Liver (tissue), 8 donors: ENCODE measurements at regions not wholly inside any gene's neighbourhood (a gene's known extent, or its start where the extent isn't known, plus 50 kb on each side); places are given as distances from the start of the nearest gene placed in this dataset.

Experiments used
- DNase-seq: peaks from one replicate; pipeline ENCODE4 v3.0.0-alpha.2; 2017; ENCODE audit warnings: low spot score
- H3K27ac ChIP-seq, 2 donors: one replicate each; pipeline ENCODE4 v1.7.0; 2013; ENCODE audit warnings: inconsistent platforms in 2 of 2, low read length in 2 of 2, control low read depth in 1 of 2, low read depth in 1 of 2, mild to moderate bottlenecking in 1 of 2
- H3K27me3 ChIP-seq, 4 donors: one replicate each; pipeline versions ENCODE4 v1.6.1 to v1.7.0; 2013; ENCODE audit warnings: low read length in 3 of 4, inconsistent platforms in 1 of 4, mild to moderate bottlenecking in 1 of 4, moderate library complexity in 1 of 4; ENCODE audit not compliant: control insufficient read depth in 4 of 4, insufficient read depth in 4 of 4
- H3K36me3 ChIP-seq, 4 donors: one replicate each; pipeline versions ENCODE4 v1.6.1 to v1.7.0; 2013; ENCODE audit warnings: low read length in 3 of 4, mild to moderate bottlenecking in 3 of 4, low read depth in 1 of 4, moderate library complexity in 1 of 4; ENCODE audit not compliant: control insufficient read depth in 4 of 4, insufficient read depth in 3 of 4
- H3K4me1 ChIP-seq, 4 donors: one replicate each; pipeline versions ENCODE4 v1.6.1 to v1.7.0; 2013; ENCODE audit warnings: low read length in 3 of 4, mild to moderate bottlenecking in 3 of 4, moderate library complexity in 1 of 4; ENCODE audit not compliant: control insufficient read depth in 4 of 4, insufficient read depth in 4 of 4
- H3K4me3 ChIP-seq, 3 donors: one replicate each; pipeline versions ENCODE4 v1.6.1 to v1.7.0; 2013; ENCODE audit warnings: low read length in 3 of 3, control low read depth in 1 of 3, low read depth in 1 of 3, mild to moderate bottlenecking in 1 of 3
- H3K9ac ChIP-seq, 2 donors: one replicate each; pipeline ENCODE4 v1.7.0; 2013; ENCODE audit warnings: low read length in 2 of 2, mild to moderate bottlenecking in 2 of 2, moderate library complexity in 2 of 2, control low read depth in 1 of 2, low read depth in 1 of 2
- H3K9me3 ChIP-seq, 4 donors: one replicate each; pipeline versions ENCODE4 v1.6.1 to v1.7.0; 2013; ENCODE audit warnings: low read length in 3 of 4; ENCODE audit not compliant: control insufficient read depth in 4 of 4
- EGR1 ChIP-seq, 2 donors: IDR thresholded peaks; 2 replicates each; pipeline ENCODE4 v1.6.1; 2016 to 2018; ENCODE audit warnings: antibody characterized with exemption in 2 of 2, low read depth in 2 of 2
- FOXA1 ChIP-seq: IDR thresholded peaks from 2 replicates; pipeline ENCODE4 v1.6.1; 2016; ENCODE audit warnings: antibody characterized with exemption
- FOXA2 ChIP-seq: IDR thresholded peaks from 2 replicates; pipeline ENCODE4 v1.6.1; 2016; ENCODE audit warnings: antibody characterized with exemption
- GABPA ChIP-seq, 2 donors: IDR thresholded peaks in 1 of 2; conservative IDR thresholded peaks in 1 of 2; 2 replicates each; pipeline ENCODE4 v1.6.1; 2016; ENCODE audit warnings: antibody characterized with exemption in 2 of 2, mild to moderate bottlenecking in 1 of 2, moderate library complexity in 1 of 2
- HNF4A ChIP-seq, 2 donors: conservative IDR thresholded peaks; 2 replicates each; pipeline ENCODE4 v1.6.1; 2016; ENCODE audit warnings: antibody characterized with exemption in 2 of 2, mild to moderate bottlenecking in 2 of 2
- HNF4G ChIP-seq: IDR thresholded peaks from 2 replicates; pipeline ENCODE4 v1.6.1; 2016; ENCODE audit warnings: antibody characterized with exemption
- JUND ChIP-seq, 2 donors: IDR thresholded peaks; 2 replicates each; pipeline ENCODE4 v1.6.1; 2016; ENCODE audit warnings: antibody characterized with exemption in 2 of 2
- NR2F2 ChIP-seq: IDR thresholded peaks from 2 replicates; pipeline ENCODE4 v1.6.1; 2016; ENCODE audit warnings: antibody characterized with exemption
- RAD21 ChIP-seq, 2 donors: IDR thresholded peaks; 2 replicates each; pipeline ENCODE4 v1.6.1; 2016; ENCODE audit warnings: antibody characterized with exemption in 2 of 2, mild to moderate bottlenecking in 2 of 2
- RXRA ChIP-seq, 2 donors: IDR thresholded peaks; 2 replicates each; pipeline ENCODE4 v1.6.1; 2017 to 2018; ENCODE audit warnings: antibody characterized with exemption in 2 of 2, mild to moderate bottlenecking in 1 of 2
- SP1 ChIP-seq: IDR thresholded peaks from 2 replicates; pipeline ENCODE4 v1.6.1; 2018; ENCODE audit warnings: antibody characterized with exemption, mild to moderate bottlenecking
- TAF1 ChIP-seq: conservative IDR thresholded peaks from 2 replicates; pipeline ENCODE4 v1.6.1; 2016; ENCODE audit warnings: antibody characterized with exemption, mild to moderate bottlenecking
- YY1 ChIP-seq: IDR thresholded peaks from 2 replicates; pipeline ENCODE4 v1.6.1; 2016; ENCODE audit warnings: antibody characterized with exemption, mild to moderate bottlenecking
- WGBS: extraction: QIAGEN DNeasy Blood & Tissue Kit; methylation state at CpG from one replicate; pipeline ENCODE4 v1.1.7; 2013; 5-methylcytosine and 5-hydroxymethylcytosine counted together
- TF ChIP-seq, protein P1 (sequence below): IDR thresholded peaks from 2 replicates; pipeline ENCODE4 v1.6.1; 2016; ENCODE audit warnings: antibody characterized with exemption
- TF ChIP-seq, protein P2 (sequence below): IDR thresholded peaks from 2 replicates; pipeline ENCODE4 v1.6.1; 2016; ENCODE audit warnings: antibody characterized with exemption
- TF ChIP-seq, protein P3 (sequence below): IDR thresholded peaks from 2 replicates; pipeline ENCODE4 v1.6.1; 2016; ENCODE audit warnings: antibody characterized with exemption
- TF ChIP-seq, protein P4 (sequence below): fragments of 150-350 bp; IDR thresholded peaks from 2 replicates; pipeline ENCODE4 v1.5.1; 2017; ENCODE audit warnings: improper control_type of control experiment, low read depth, low read length; ENCODE audit not compliant: missing input control
- TF ChIP-seq, protein P5 (sequence below): IDR thresholded peaks from 2 replicates; pipeline ENCODE4 v1.6.1; 2016; ENCODE audit warnings: antibody characterized with exemption, mild to moderate bottlenecking
- donor health status: healthy.
- donor health status: healthy.
- donor health status: healthy.
- donor health status: healthy.
- donor health status: healthy.

DNA sequence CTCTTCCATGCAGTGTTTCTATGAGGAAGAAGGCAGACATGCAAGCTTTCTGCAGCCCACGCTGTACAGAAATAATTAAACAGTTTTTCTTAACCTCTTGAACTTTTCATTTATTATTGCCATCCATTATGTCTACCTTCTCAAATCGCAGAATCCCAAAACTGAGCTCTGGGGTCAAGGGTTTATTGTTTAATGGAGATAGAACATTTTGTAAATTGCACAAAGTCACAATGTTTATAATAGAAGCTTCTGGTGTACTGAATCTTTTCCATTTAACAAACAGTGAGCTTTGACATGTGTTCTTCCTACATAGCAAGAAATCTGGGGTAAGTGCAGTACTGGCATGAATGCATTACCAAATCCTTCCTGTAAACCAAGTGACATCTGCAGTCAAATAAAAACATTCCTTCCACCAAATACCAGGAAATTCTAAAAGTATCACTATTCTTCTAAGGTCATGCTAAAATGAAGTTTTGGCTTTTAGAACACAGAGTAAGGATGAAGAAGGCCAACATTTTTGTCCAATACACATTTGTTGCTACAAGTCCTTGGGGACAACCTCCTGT, 385.3 kb upstream of the DDHD1 start:
- Histone ChIP-seq H3K9me3 (no peaks in the 10 kb centered on the region), H3K4me3 (no peak overlapping the region), H3K4me1 (no peaks in the 10 kb centered on the region), H3K9ac (no peak overlapping the region), H3K27ac (no peak overlapping the region), H3K36me3 (no peaks in the 10 kb centered on the region), H3K27me3 (no peaks in the 10 kb centered on the region)
- TF ChIP-seq HNF4G (no peak), YY1 (no peak), GABPA (IDR thresholded peaks at IDR 0.05 in 1 of 2, conservative IDR thresholded peaks at IDR 0.05 in 1 of 2) (no peak), EGR1 (IDR thresholded peaks at IDR 0.05; ENCODE audit: low read depth in 2 of 2) (no peak), NR2F2 (no peak), FOXA2 (no peak), FOXA1 (no peak), JUND (IDR thresholded peaks at IDR 0.05) (no peak)
- TF ChIP-seq, protein P1, sequence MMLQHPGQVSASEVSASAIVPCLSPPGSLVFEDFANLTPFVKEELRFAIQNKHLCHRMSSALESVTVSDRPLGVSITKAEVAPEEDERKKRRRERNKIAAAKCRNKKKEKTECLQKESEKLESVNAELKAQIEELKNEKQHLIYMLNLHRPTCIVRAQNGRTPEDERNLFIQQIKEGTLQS: no peak
- TF ChIP-seq, protein P2, sequence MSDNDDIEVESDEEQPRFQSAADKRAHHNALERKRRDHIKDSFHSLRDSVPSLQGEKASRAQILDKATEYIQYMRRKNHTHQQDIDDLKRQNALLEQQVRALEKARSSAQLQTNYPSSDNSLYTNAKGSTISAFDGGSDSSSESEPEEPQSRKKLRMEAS: no peak
- no peak for DNase-seq
- 80% methylated on average over 2 of the region's 2 CpGs for WGBS

DNA sequence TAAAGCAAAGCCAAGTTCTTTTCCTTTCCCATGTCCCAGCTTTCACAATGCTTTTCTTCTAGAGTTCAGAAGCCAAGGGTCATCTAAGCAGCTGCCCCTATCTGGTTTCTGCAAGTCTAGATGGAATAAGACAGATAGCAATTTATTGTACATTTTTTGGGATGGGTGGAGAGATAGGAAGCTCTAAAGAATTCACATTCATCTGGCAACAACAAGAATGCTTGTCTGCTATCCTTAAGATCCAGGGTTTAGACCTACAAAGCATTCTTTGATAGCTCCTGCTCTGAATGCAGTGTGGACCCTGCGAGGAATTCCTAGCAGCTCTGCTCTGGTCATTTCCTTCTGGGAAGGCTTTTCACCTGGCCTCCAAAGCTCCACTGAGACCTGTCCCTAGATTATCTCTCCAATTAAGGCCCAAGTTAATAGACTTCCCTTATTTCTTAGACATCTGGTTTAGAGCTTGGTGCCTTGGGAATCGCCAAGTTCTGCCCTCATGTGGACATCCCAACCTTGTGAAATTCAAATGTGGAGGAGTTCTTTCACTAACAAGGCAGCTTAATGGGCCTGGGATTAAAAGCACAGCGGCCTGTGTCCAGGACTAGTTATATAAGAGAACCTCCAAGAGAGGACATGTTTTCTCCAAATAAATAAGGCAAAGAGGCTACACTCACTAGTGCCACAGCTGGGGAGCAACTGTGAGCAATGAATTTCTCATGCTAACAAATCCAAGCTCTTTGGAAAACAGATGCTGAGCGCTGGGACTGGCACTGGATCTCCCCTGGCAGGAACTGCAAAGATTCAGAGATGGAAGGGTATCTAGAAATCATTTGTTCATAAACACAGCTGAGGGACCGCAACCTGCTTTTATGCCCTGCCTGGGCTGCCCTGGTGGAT, 384.5 kb upstream of the DDHD1 start:
- no peak overlapping the region for H3K27ac ChIP-seq
- no peak for DNase-seq
- H3K27me3 ChIP-seq: no peaks in the 10 kb centered on the region
- H3K4me3 ChIP-seq: no peak overlapping the region
- H3K4me1 ChIP-seq: no peaks in the 10 kb centered on the region
- 89% methylated on average over 5 of the region's 5 CpGs for WGBS
- no peaks in the 10 kb centered on the region for H3K9me3 ChIP-seq
- no peaks in the 10 kb centered on the region for H3K36me3 ChIP-seq
- TF ChIP-seq RXRA (IDR thresholded peaks at IDR 0.05) (no peak), HNF4A (conservative IDR thresholded peaks at IDR 0.05) (no peak), FOXA2 (no peak), EGR1 (IDR thresholded peaks at IDR 0.05; ENCODE audit: low read depth in 2 of 2) (no peak), SP1 (no peak), JUND (IDR thresholded peaks at IDR 0.05) (no peak), TAF1 (no peak), GABPA (IDR thresholded peaks at IDR 0.05 in 1 of 2, conservative IDR thresholded peaks at IDR 0.05 in 1 of 2) (no peak), YY1 (no peak), FOXA1 (no peak), RAD21 (IDR thresholded peaks at IDR 0.05) (no peak), NR2F2 (no peak), HNF4G (no peak)
- TF ChIP-seq, protein P3, sequence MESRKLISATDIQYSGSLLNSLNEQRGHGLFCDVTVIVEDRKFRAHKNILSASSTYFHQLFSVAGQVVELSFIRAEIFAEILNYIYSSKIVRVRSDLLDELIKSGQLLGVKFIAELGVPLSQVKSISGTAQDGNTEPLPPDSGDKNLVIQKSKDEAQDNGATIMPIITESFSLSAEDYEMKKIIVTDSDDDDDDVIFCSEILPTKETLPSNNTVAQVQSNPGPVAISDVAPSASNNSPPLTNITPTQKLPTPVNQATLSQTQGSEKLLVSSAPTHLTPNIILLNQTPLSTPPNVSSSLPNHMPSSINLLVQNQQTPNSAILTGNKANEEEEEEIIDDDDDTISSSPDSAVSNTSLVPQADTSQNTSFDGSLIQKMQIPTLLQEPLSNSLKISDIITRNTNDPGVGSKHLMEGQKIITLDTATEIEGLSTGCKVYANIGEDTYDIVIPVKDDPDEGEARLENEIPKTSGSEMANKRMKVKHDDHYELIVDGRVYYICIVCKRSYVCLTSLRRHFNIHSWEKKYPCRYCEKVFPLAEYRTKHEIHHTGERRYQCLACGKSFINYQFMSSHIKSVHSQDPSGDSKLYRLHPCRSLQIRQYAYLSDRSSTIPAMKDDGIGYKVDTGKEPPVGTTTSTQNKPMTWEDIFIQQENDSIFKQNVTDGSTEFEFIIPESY: no peak
- TF ChIP-seq, protein P1: no peak
- TF ChIP-seq, protein P2: no peak
- TF ChIP-seq, protein P4, sequence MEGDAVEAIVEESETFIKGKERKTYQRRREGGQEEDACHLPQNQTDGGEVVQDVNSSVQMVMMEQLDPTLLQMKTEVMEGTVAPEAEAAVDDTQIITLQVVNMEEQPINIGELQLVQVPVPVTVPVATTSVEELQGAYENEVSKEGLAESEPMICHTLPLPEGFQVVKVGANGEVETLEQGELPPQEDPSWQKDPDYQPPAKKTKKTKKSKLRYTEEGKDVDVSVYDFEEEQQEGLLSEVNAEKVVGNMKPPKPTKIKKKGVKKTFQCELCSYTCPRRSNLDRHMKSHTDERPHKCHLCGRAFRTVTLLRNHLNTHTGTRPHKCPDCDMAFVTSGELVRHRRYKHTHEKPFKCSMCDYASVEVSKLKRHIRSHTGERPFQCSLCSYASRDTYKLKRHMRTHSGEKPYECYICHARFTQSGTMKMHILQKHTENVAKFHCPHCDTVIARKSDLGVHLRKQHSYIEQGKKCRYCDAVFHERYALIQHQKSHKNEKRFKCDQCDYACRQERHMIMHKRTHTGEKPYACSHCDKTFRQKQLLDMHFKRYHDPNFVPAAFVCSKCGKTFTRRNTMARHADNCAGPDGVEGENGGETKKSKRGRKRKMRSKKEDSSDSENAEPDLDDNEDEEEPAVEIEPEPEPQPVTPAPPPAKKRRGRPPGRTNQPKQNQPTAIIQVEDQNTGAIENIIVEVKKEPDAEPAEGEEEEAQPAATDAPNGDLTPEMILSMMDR: no peak
- TF ChIP-seq, protein P5, sequence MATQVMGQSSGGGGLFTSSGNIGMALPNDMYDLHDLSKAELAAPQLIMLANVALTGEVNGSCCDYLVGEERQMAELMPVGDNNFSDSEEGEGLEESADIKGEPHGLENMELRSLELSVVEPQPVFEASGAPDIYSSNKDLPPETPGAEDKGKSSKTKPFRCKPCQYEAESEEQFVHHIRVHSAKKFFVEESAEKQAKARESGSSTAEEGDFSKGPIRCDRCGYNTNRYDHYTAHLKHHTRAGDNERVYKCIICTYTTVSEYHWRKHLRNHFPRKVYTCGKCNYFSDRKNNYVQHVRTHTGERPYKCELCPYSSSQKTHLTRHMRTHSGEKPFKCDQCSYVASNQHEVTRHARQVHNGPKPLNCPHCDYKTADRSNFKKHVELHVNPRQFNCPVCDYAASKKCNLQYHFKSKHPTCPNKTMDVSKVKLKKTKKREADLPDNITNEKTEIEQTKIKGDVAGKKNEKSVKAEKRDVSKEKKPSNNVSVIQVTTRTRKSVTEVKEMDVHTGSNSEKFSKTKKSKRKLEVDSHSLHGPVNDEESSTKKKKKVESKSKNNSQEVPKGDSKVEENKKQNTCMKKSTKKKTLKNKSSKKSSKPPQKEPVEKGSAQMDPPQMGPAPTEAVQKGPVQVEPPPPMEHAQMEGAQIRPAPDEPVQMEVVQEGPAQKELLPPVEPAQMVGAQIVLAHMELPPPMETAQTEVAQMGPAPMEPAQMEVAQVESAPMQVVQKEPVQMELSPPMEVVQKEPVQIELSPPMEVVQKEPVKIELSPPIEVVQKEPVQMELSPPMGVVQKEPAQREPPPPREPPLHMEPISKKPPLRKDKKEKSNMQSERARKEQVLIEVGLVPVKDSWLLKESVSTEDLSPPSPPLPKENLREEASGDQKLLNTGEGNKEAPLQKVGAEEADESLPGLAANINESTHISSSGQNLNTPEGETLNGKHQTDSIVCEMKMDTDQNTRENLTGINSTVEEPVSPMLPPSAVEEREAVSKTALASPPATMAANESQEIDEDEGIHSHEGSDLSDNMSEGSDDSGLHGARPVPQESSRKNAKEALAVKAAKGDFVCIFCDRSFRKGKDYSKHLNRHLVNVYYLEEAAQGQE: no peak
- H3K9ac ChIP-seq: no peak overlapping the region
